UCSD-AML1 (cell line): ENCODE measurements at regions not wholly inside any gene's neighbourhood (a gene's known extent, or its start where the extent isn't known, plus 50 kb on each side); places are given as distances from the start of the nearest gene placed in this dataset.
A peak's percentile ranks its signal among the peaks of the same experiment; 100 is the strongest.
"Not testable (repeated sequence)": the region's sequence is repeated elsewhere in the genome, so short reads cannot be mapped to it uniquely, and the experiment has no call there.

Source experiments
- DNase-seq: peaks from one replicate; lab custom pipeline; 2025; ENCODE audit not compliant: unreplicated experiment; lab: John Stamatoyannopoulos, UW

- DNase-seq = not testable (repeated sequence)
Observed at GRCh38 chr4:86413426-86413825, 53.6 kb upstream of the MAPK10 start.

DNA sequence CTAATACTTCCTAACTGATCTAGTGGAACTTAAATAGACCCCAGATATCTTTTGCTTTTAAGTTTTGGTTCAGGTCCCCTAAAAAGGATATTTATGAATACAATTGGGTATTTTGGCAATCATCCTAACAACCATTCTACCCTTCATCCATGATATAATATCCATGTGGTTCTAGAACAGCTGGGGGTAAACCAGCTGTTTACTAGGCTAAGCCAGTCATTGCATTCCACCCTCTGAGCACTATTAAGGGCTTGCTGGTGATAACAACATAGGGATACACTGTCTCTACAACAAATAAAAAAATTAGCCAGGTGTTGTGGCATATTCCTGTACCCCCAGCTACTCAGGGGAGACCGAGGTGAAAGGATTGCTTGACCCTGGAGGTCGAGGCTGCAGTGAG lies 54.8 kb upstream of the MAPK10 start:
- DNase-seq = no peak

DNA sequence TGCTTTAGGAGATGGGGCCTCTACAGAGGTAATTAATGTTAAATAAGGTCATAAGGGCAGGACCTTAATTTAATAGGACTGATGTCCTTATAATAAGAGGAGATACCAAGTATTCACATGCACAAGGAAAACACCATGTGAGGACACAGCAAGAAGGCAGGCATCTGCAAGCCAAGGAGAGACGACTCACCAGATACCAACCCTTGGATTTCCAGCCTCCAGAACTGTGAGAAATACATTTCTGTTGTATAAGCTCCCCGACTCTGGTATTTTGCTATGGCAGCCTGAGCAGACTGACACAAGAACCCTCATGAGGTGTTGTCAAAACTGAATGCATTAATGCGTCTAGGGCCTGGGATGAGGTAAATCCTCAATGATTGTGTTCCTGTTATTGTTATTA lies 56.2 kb upstream of the MAPK10 start:
- no peak for DNase-seq

- no peak for DNase-seq
Observed at GRCh38 chr4:86421461-86421860, 61.6 kb upstream of the MAPK10 start.

- no peak for DNase-seq
Observed at GRCh38 chr4:86431543-86432116, 71.8 kb upstream of the MAPK10 start.

- no peak for DNase-seq
Observed at GRCh38 chr4:86432559-86433134, 72.8 kb upstream of the MAPK10 start.

- DNase-seq = no peak
Observed at GRCh38 chr4:86439293-86439692, 79.4 kb upstream of the MAPK10 start.

GRCh38 chr4:86441175-86441936 lies 81.5 kb upstream of the MAPK10 start:
- no peak for DNase-seq

DNA sequence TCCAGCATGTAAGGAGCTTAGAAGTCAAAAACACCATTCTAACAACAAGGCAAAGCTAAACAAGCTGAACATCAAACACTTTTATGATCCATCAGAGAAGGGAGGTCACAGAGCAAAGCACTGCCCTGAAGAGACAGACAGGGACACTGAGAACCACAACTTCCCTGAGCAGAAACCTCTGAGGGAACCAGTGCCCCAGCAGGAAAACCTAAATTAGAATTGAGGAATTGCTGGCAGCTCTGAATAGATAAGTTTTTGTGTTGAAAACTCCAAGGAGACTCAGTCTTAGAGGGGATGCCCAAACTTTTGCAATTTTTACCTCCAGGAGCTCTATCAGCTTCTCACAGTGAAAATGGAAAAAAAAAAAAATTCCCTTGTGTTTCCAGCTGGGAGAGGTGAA lies 83.0 kb upstream of the MAPK10 start:
- DNase-seq = peak; percentile 17

DNA sequence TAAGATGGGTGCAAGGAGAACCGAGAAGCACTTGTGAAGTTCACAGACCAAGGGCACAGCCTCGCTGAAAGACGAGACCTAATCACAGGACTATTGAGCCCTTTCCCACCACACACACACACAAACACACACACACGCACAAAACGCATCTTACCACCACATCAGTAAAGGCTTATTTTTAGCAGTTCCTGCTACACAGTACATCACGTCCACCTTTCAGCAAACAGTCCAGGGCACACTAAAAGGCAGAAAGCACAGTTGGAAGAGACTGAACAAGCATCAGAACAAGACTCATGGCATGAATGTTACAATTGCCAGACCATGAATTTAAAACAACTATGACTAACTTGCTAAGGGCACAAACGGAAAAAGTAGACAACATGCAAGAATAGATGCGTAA lies 83.6 kb upstream of the MAPK10 start:
- DNase-seq = peak; percentile 13

DNA sequence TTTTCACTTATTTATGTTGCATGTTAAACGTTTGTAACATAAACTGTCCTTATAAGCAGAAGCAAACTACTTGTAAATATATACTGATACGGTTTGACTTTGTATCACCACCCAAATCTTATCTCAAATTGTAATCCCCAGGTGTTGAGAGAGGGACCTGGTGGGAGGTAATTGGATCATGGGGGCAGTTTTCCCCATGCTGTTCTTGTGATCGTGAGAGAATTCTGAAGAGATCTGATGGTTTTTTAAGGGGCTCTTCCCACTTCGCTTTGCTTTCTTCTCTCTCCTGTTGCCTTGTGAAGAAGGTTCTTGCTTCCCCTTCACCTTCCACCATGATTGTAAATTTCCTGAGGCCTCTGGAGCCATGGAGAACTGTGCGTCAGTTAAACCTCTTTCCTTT lies 87.1 kb upstream of the MAPK10 start:
- DNase-seq = no peak

- peak; percentile 52 for DNase-seq
Observed at GRCh38 chr4:86448871-86449270, 89.0 kb upstream of the MAPK10 start.

DNA sequence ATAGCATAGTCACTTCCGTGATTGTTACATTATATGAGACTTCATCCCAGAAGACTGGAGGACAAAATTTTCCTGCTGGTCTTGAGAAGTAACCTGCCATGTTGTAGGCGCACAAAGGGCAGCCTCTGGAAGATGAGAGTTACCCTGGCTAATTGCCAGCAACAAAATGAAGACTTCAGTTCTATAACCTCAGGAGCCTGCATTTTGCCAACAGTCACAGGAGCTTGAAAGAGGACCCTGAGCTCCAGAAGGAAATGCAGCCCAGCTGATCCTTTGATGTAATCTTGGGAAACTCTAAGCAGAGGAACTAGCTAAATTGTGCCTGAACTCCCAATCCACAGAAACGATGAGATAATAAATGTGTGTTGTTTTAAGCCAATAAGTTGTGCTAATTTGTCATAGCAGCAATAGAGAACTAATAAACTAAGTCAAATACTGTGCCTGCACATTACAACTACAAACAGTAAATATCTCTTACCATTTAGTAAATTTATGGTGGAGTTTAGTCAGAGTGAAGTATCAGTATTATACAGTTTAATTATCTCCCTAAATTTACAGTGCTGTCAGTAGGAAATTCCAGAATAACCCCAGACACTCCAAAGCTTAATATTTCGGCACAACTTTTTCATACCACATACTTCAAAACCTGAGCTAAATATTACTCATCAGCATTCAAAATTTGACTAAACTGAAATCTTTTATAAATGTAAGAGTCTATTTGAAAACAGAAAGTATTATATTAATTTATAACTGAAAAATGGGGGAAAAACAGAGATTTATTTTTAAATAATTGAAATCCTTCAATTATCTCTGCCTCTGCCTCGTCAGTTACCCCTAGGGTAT lies 90.1 kb upstream of the MAPK10 start:
- no peak for DNase-seq

DNA sequence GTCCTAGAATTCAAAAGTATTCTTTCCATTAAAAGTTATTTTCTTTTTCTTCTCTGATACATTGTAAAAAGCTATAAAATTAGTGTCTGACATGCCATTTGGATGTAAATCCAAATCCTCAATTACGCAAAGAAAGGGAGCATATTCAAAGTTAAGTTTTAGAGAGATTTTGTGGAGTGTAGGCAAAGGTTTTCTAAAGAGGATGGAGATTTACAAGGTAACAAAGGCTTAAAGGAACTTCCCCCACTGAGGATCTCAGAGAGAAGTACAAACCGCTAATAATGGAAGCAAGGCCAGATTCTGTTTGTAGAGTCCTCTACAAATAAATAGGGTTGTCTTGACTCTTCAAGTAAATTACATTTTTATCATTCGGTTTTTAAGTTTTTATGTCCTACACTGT lies 91.0 kb upstream of the MAPK10 start:
- no peak for DNase-seq

GRCh38 chr4:86451560-86452330 lies 91.9 kb upstream of the MAPK10 start:
- DNase-seq = no peak

- no peak for DNase-seq
Observed at GRCh38 chr4:86452422-86452891, 92.6 kb upstream of the MAPK10 start.

DNA sequence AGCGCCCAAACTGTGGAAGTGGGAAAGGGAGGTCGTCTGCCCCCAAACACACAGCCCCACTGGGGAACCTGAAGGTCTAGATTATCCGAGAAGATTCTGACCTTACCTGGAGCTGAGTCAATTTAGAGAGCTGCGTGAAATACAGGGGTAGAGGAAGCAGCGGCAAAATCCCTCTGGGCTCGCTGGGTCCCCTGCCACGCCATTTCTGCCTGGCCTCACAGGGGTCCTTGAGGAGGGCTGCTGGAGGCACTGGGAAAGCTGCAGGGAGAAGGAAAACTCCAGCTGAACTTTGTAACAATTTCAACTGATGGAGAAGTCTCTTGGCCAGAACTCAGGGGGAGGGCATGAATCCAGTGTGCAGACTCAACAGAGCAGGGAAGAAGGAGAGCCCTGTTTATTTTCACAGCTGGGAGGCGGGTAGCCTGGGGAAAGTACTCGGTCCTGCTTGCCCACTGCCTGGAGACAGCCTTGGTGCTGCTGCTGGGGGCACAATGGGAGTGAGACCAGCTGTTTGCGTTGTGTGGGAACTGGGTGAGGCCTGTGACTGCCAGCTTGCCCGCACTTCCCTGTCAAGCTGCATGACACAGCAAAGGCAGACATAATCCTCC lies 93.2 kb upstream of the MAPK10 start:
- DNase-seq = peak; percentile 21

- DNase-seq = peak; percentile 31
Observed at GRCh38 chr4:86453611-86454072, 93.8 kb upstream of the MAPK10 start.

DNA sequence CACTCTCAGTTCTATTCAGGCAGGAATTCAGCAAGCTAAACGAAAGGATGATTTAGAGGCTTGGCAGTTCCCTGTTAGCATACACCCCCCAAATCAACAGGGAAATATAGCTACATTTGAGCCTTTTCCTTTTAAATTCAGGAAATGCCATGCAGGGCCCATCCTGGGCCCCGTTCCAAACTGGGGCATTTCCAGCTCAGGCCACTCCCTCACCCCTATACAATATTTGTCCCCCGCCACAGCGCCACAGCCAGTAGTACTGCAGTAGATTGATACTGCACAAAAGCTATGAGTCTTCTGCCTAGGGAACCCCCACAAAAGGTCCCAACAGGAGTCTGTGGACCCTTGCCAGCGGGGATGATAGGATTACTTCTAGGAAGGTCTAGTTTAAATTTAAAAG lies 102.0 kb upstream of the MAPK10 start:
- DNase-seq = no peak

DNA sequence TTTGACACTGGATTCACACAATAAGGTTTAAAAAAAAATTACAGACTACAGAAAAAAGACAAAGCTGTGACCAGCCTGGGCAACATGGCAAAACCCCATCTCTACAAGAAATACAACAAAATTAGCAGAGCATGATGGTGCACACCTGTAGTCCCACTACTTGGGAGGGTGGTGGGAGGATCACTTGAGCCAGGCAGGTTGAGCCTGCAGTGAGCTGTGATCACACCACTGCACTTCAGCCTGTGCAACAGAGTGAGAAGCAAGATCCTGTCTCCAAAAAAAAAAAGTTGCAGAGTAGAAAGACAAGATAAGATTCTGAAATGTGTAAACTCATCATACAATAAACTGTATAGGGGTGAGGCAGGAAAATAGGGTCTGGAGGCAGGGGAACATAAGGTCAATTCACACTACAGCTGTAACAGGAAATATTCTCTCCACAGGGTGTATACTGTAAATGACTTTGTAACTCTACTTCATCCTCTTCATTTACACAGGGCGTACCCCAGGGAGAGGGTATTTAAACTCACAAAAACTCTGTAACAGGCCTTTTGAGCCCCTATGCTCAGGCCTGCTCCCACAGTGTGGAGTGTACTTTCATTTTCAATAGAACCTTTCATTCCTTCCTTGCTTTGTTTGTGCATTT lies 112.6 kb upstream of the MAPK10 start:
- no peak for DNase-seq
